Urinary bladder (tissue), 3 donors: ENCODE measurements at regions not wholly inside any gene's neighbourhood (a gene's known extent, or its start where the extent isn't known, plus 50 kb on each side); places are given as distances from the start of the nearest gene placed in this dataset.

Source experiments
- DNase-seq: peaks from one replicate; pipeline ENCODE4 v3.0.0-alpha.2; 2015; ENCODE audit errors: extremely low spot score
- H3K27ac ChIP-seq: one replicate; pipeline ENCODE4 v1.5.1; 2013; ENCODE audit warnings: low read depth, mild to moderate bottlenecking, moderate library complexity
- H3K36me3 ChIP-seq: one replicate; pipeline ENCODE4 v1.6.1; 2013; ENCODE audit warnings: mild to moderate bottlenecking, moderate library complexity; ENCODE audit not compliant: insufficient read depth
- H3K4me1 ChIP-seq: one replicate; pipeline ENCODE4 v1.6.1; 2013; ENCODE audit warnings: mild to moderate bottlenecking, moderate library complexity; ENCODE audit not compliant: insufficient read depth
- H3K4me3 ChIP-seq: one replicate; pipeline ENCODE4 v1.5.1; 2013; ENCODE audit warnings: low read depth, low read length
- WGBS: extraction: QIAGEN DNeasy Blood & Tissue Kit; methylation state at CpG from one replicate; pipeline ENCODE4 v1.1.7; 2013; 5-methylcytosine and 5-hydroxymethylcytosine counted together
- donor health status: healthy with polysubstance abuse.
- donor health status: healthy.

GRCh38 chr15:81596159-81596865 is 222.3 kb upstream of the TMC3 start:
- H3K27ac ChIP-seq: no peak overlapping the region
- H3K4me3 ChIP-seq: no peak overlapping the region
- 83% methylated on average over 6 of the region's 6 CpGs for WGBS
- no peaks in the 10 kb centered on the region for H3K36me3 ChIP-seq
- no peaks in the 10 kb centered on the region for H3K4me1 ChIP-seq
- no peak for DNase-seq

GRCh38 chr15:81595752-81596151 is 221.7 kb upstream of the TMC3 start:
- no peak overlapping the region for H3K4me3 ChIP-seq
- DNase-seq: no peak
- no peaks in the 10 kb centered on the region for H3K4me1 ChIP-seq
- H3K27ac ChIP-seq: no peak overlapping the region
- WGBS: 73% methylated on average over 1 of the region's 1 CpG
- no peaks in the 10 kb centered on the region for H3K36me3 ChIP-seq

- Histone ChIP-seq H3K4me1 (no peaks in the 10 kb centered on the region), H3K36me3 (no peaks in the 10 kb centered on the region), H3K4me3 (no peak overlapping the region), H3K27ac (no peak overlapping the region)
- WGBS: 90% methylated on average over 4 of the region's 4 CpGs
- DNase-seq: no peak
Measured at GRCh38 chr15:81589671-81590070, 215.7 kb upstream of the TMC3 start.

- 50% methylated on average over 7 of the region's 7 CpGs for WGBS
- no peak overlapping the region for H3K27ac ChIP-seq
- DNase-seq: no peak
- no peak overlapping the region for H3K4me3 ChIP-seq
- no peaks in the 10 kb centered on the region for H3K4me1 ChIP-seq
- H3K36me3 ChIP-seq: no peaks in the 10 kb centered on the region
Measured at GRCh38 chr15:81575436-81576123, 201.6 kb upstream of the TMC3 start.

GRCh38 chr15:81573098-81573746 is 199.2 kb upstream of the TMC3 start:
- WGBS: 85% methylated on average over 9 of the region's 9 CpGs
- DNase-seq: no peak
- Histone ChIP-seq H3K36me3 (no peaks in the 10 kb centered on the region), H3K27ac (no peak overlapping the region), H3K4me3 (no peak overlapping the region), H3K4me1 (no peaks in the 10 kb centered on the region)

- Histone ChIP-seq H3K36me3 (no peaks in the 10 kb centered on the region), H3K27ac (no peak overlapping the region), H3K4me1 (no peaks in the 10 kb centered on the region), H3K4me3 (no peak overlapping the region)
- no peak for DNase-seq
Measured at GRCh38 chr15:81572190-81572589, 198.2 kb upstream of the TMC3 start.

- Histone ChIP-seq H3K4me1 (no peaks in the 10 kb centered on the region), H3K27ac (no peak overlapping the region), H3K36me3 (no peaks in the 10 kb centered on the region), H3K4me3 (no peak overlapping the region)
- WGBS: 67% methylated on average over 4 of the region's 4 CpGs
- no peak for DNase-seq
Measured at GRCh38 chr15:81569286-81570080, 195.5 kb upstream of the TMC3 start.

- Histone ChIP-seq H3K27ac (no peak overlapping the region), H3K4me3 (no peak overlapping the region), H3K36me3 (no peaks in the 10 kb centered on the region), H3K4me1 (no peaks in the 10 kb centered on the region)
- no peak for DNase-seq
- 82% methylated on average over 4 of the region's 4 CpGs for WGBS
Measured at GRCh38 chr15:81567924-81568323, 193.9 kb upstream of the TMC3 start.

GRCh38 chr15:81562986-81563385 is 189.0 kb upstream of the TMC3 start:
- H3K27ac ChIP-seq: no peak overlapping the region
- H3K4me1 ChIP-seq: no peaks in the 10 kb centered on the region
- H3K4me3 ChIP-seq: no peak overlapping the region
- no peak for DNase-seq
- WGBS: 31% methylated on average over 2 of the region's 2 CpGs
- no peaks in the 10 kb centered on the region for H3K36me3 ChIP-seq

GRCh38 chr15:81560405-81560804 is 186.4 kb upstream of the TMC3 start:
- H3K36me3 ChIP-seq: no peaks in the 10 kb centered on the region
- 52% methylated on average over 1 of the region's 1 CpG for WGBS
- DNase-seq: no peak

GRCh38 chr15:81558056-81558455 is 184.0 kb upstream of the TMC3 start:
- Histone ChIP-seq H3K4me3 (no peak overlapping the region), H3K36me3 (no peaks in the 10 kb centered on the region), H3K4me1 (no peaks in the 10 kb centered on the region), H3K27ac (no peak overlapping the region)
- DNase-seq: no peak
- 94% methylated on average over 2 of the region's 2 CpGs for WGBS

More at GRCh38 chr15:81560405-81560804, 186.4 kb upstream of the TMC3 start:
- H3K4me1 ChIP-seq: no peaks in the 10 kb centered on the region
- no peak overlapping the region for H3K4me3 ChIP-seq
- no peak overlapping the region for H3K27ac ChIP-seq

- no peaks in the 10 kb centered on the region for H3K4me1 ChIP-seq
- no peaks in the 10 kb centered on the region for H3K36me3 ChIP-seq
- no peak overlapping the region for H3K27ac ChIP-seq
- WGBS: 94% methylated on average over 4 of the region's 4 CpGs
- no peak for DNase-seq
- H3K4me3 ChIP-seq: no peak overlapping the region
Measured at GRCh38 chr15:81555346-81555745, 181.3 kb upstream of the TMC3 start.

- WGBS: 79% methylated on average over 7 of the region's 7 CpGs
- H3K4me1 ChIP-seq: no peaks in the 10 kb centered on the region
- no peak overlapping the region for H3K27ac ChIP-seq
- DNase-seq: no peak
- no peaks in the 10 kb centered on the region for H3K36me3 ChIP-seq
- H3K4me3 ChIP-seq: no peak overlapping the region
Measured at GRCh38 chr15:81548365-81549130, 174.5 kb upstream of the TMC3 start.
